ENCODE measurements at regions not wholly inside any gene's neighbourhood (a gene's known extent, or its start where the extent isn't known, plus 50 kb on each side); places are given as distances from the start of the nearest gene placed in this dataset.

- no peaks in the 10 kb centered on the region for H4K20me1 ChIP-seq (ENCODE audit: control insufficient read depth, insufficient read depth, low read depth, low read length)
- H3K4me2 ChIP-seq (ENCODE audit: low read length), result no peak overlapping the region
- no peaks in the 10 kb centered on the region for H3K9me3 ChIP-seq (ENCODE audit: control insufficient read depth, insufficient read depth, low read length)
- H3F3A ChIP-seq (ENCODE audit: control insufficient read depth, insufficient read depth), result no peaks in the 10 kb centered on the region
- no peaks in the 10 kb centered on the region for H3K4me1 ChIP-seq (ENCODE audit: control insufficient read depth, low read length)
- no peaks in the 10 kb centered on the region for H3K27me3 ChIP-seq (ENCODE audit: control insufficient read depth, low read length)
- no peaks in the 10 kb centered on the region for H3K9me2 ChIP-seq (replicated peaks; ENCODE audit: control insufficient read depth, low read length)
- no peaks in the 10 kb centered on the region for H3K36me3 ChIP-seq (ENCODE audit: control insufficient read depth, low read length)
- H3K79me2 ChIP-seq (ENCODE audit: control insufficient read depth, low read length), result no peaks in the 10 kb centered on the region
- H3K4me3 ChIP-seq (ENCODE audit: low read length), result no peak overlapping the region
- H3K27ac ChIP-seq (ENCODE audit: low read depth, low read length), result no peak overlapping the region
- TF ChIP-seq EZH2phosphoT487 (IDR thresholded peaks at IDR 0.05; ENCODE audit: borderline replicate concordance, low read length), result no peak
- TF ChIP-seq CTCF (IDR thresholded peaks at IDR 0.05; ENCODE audit: low read depth, low read length, poor library complexity, severe bottlenecking), result no peak
These were observed 440.4 kb downstream of the COL12A1 start for GRCh38 chr6:74765486-74765885.

DNA sequence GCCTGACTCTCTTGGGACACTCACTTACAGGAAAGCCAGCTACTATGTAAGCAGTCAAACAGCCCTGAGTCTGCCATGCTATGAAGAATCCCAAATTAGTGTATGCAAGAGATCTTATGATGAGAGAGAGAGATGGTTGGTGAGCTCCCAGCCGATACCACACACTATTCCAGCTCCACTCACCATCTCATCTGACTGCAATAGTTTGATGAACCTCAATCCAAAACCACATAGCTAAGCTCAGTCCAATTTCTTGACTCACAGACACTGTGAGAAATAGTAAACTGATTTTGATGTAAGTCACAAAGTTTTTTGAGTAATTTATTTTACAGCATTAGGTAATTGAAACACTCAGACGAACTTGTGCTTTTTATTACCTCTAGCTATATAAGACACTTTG, 441.4 kb downstream of the COL12A1 start:
- Histone ChIP-seq H3F3A (ENCODE audit: control insufficient read depth, insufficient read depth) (no peaks in the 10 kb centered on the region), H3K9me2 (replicated peaks; ENCODE audit: control insufficient read depth, low read length) (no peaks in the 10 kb centered on the region), H3K4me1 (ENCODE audit: control insufficient read depth, low read length) (no peaks in the 10 kb centered on the region), H3K79me2 (ENCODE audit: control insufficient read depth, low read length) (no peaks in the 10 kb centered on the region), H3K4me2 (ENCODE audit: low read length) (no peak overlapping the region), H3K27ac (ENCODE audit: low read depth, low read length) (no peak overlapping the region), H3K9me3 (ENCODE audit: control insufficient read depth, insufficient read depth, low read length) (no peaks in the 10 kb centered on the region), H3K27me3 (ENCODE audit: control insufficient read depth, low read length) (no peaks in the 10 kb centered on the region), H3K4me3 (ENCODE audit: low read length) (no peak overlapping the region), H3K36me3 (ENCODE audit: control insufficient read depth, low read length) (no peaks in the 10 kb centered on the region), H4K20me1 (ENCODE audit: control insufficient read depth, insufficient read depth, low read depth, low read length) (no peaks in the 10 kb centered on the region)
- TF ChIP-seq EZH2phosphoT487 (IDR thresholded peaks at IDR 0.05; ENCODE audit: borderline replicate concordance, low read length) (no peak), CTCF (IDR thresholded peaks at IDR 0.05; ENCODE audit: low read depth, low read length, poor library complexity, severe bottlenecking) (no peak)

- H3K79me2 ChIP-seq (ENCODE audit: control insufficient read depth, low read length), result no peaks in the 10 kb centered on the region
- H4K20me1 ChIP-seq (ENCODE audit: control insufficient read depth, insufficient read depth, low read depth, low read length), result no peaks in the 10 kb centered on the region
- no peaks in the 10 kb centered on the region for H3K27me3 ChIP-seq (ENCODE audit: control insufficient read depth, low read length)
- H3K4me1 ChIP-seq (ENCODE audit: control insufficient read depth, low read length), result no peaks in the 10 kb centered on the region
- H3K27ac ChIP-seq (ENCODE audit: low read depth, low read length), result no peak overlapping the region
- H3K4me3 ChIP-seq (ENCODE audit: low read length), result no peak overlapping the region
- H3K9me3 ChIP-seq (ENCODE audit: control insufficient read depth, insufficient read depth, low read length), result no peaks in the 10 kb centered on the region
- H3F3A ChIP-seq (ENCODE audit: control insufficient read depth, insufficient read depth), result no peaks in the 10 kb centered on the region
- no peaks in the 10 kb centered on the region for H3K9me2 ChIP-seq (replicated peaks; ENCODE audit: control insufficient read depth, low read length)
- H3K4me2 ChIP-seq (ENCODE audit: low read length), result no peak overlapping the region
- TF ChIP-seq EZH2phosphoT487 (IDR thresholded peaks at IDR 0.05; ENCODE audit: borderline replicate concordance, low read length), result no peak
- TF ChIP-seq CTCF (IDR thresholded peaks at IDR 0.05; ENCODE audit: low read depth, low read length, poor library complexity, severe bottlenecking), result no peak
- no peaks in the 10 kb centered on the region for H3K36me3 ChIP-seq (ENCODE audit: control insufficient read depth, low read length)
These were observed 443.0 kb downstream of the COL12A1 start for GRCh38 chr6:74762841-74763240.

GRCh38 chr6:74757813-74758212, 448.0 kb downstream of the COL12A1 start:
- TF ChIP-seq EZH2phosphoT487 (IDR thresholded peaks at IDR 0.05; ENCODE audit: borderline replicate concordance, low read length) (no peak), CTCF (IDR thresholded peaks at IDR 0.05; ENCODE audit: low read depth, low read length, poor library complexity, severe bottlenecking) (no peak)
- H3K36me3 ChIP-seq (ENCODE audit: control insufficient read depth, low read length), result no peaks in the 10 kb centered on the region
- H3K4me2 ChIP-seq (ENCODE audit: low read length), result no peak overlapping the region
- no peaks in the 10 kb centered on the region for H3F3A ChIP-seq (ENCODE audit: control insufficient read depth, insufficient read depth)
- no peak overlapping the region for H3K27ac ChIP-seq (ENCODE audit: low read depth, low read length)
- H3K4me1 ChIP-seq (ENCODE audit: control insufficient read depth, low read length), result no peaks in the 10 kb centered on the region
- H3K79me2 ChIP-seq (ENCODE audit: control insufficient read depth, low read length), result no peaks in the 10 kb centered on the region
- no peaks in the 10 kb centered on the region for H3K9me3 ChIP-seq (ENCODE audit: control insufficient read depth, insufficient read depth, low read length)
- H4K20me1 ChIP-seq (ENCODE audit: control insufficient read depth, insufficient read depth, low read depth, low read length), result no peaks in the 10 kb centered on the region
- H3K9me2 ChIP-seq (replicated peaks; ENCODE audit: control insufficient read depth, low read length), result no peaks in the 10 kb centered on the region
- H3K27me3 ChIP-seq (ENCODE audit: control insufficient read depth, low read length), result no peaks in the 10 kb centered on the region
- H3K4me3 ChIP-seq (ENCODE audit: low read length), result no peak overlapping the region
